Pons (tissue), 1 donor: ENCODE measurements at regions not wholly inside any gene's neighbourhood (a gene's known extent, or its start where the extent isn't known, plus 50 kb on each side); places are given as distances from the start of the nearest gene placed in this dataset.
"Not testable (repeated sequence)": the region's sequence is repeated elsewhere in the genome, so short reads cannot be mapped to it uniquely, and the experiment has no call there.

ENCODE experiments used
- DNase-seq: peaks from one replicate; pipeline ENCODE4 v3.0.0-alpha.2; 2016; ENCODE audit warnings: low spot score

- no peak for DNase-seq
These were observed 131.0 kb upstream of the DAB2 start for GRCh38 chr5:39555788-39556187.

GRCh38 chr5:39547553-39548154 is 122.9 kb upstream of the DAB2 start:
- DNase-seq = peak; percentile 80

- no peak for DNase-seq
These were observed 120.2 kb upstream of the DAB2 start for GRCh38 chr5:39544941-39545340.

DNA sequence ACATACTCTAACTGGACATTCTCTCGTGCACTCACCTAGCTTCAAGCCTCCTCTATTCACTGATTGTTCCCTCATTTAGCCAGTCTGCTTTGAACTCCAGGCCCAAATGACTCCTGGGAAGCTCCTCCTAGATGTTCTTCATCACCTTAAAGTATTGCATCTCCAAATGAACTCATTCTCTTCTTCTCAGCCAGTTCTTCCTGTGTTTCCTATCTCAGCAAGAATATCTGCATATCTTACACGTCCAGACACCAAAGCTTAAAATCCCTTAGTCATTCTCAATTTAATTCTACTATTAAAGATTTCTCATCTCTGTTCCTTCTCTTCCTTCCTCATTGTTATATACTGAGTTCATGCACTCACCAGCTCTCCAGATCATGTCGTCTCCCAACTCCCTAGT is 118.6 kb upstream of the DAB2 start:
- DNase-seq = no peak

DNA sequence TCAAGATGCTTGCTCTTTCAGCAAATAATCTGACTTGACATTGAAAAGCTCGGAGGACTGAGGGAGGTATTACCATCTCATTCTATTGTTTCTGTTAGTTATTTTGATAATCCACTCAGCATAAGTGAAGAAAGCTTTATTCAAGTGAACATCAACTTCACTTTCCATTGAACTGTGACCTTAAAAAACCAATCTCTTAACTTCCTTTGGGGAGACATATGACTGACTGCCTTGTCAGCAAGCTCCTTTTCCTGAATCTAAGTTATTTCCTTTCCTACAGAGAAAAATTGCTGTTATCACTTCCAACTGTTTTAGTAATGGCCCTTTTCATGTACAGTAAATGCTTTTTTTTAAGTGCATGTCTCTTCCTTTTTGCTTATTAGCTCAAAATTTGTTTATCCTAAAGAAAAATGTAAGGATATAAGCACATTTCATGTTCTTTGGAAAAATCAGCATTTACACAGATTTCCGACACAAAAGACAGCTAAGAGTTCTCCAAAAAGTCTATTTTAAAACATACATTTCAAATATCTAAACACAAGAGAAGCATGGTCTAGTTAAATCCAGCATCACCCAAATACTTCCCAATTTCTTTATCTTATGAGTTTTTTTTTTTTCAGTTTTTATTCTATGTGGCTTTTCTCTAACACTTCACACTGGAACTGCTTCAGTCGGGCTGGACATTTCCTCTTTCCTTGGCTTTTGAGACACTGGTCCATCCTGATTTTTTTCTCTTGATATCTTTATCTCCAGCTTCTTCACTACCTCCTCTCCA is 117.9 kb upstream of the DAB2 start:
- DNase-seq = no peak

GRCh38 chr5:39541920-39542319 is 117.1 kb upstream of the DAB2 start:
- DNase-seq = no peak

GRCh38 chr5:39539470-39539869 is 114.7 kb upstream of the DAB2 start:
- DNase-seq = no peak

DNA sequence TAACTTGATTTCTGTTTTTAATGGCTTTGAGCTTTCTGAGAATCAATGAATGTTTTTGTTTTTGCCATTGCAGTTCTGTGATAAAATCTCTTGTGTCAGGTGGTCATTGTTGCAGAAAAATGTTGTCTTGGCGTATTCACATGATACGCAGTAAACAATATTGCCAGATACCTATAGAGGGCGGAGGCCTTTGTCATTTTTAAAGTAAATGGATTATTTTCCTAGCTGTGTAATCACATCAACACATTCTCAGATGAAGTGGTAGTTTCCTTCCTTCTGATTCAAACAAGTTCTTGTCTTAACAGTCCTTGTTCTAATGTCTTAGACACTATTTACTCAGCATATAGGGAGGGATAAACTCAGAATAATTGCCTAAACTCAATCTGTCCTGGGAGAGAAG is 109.9 kb upstream of the DAB2 start:
- no peak for DNase-seq

DNA sequence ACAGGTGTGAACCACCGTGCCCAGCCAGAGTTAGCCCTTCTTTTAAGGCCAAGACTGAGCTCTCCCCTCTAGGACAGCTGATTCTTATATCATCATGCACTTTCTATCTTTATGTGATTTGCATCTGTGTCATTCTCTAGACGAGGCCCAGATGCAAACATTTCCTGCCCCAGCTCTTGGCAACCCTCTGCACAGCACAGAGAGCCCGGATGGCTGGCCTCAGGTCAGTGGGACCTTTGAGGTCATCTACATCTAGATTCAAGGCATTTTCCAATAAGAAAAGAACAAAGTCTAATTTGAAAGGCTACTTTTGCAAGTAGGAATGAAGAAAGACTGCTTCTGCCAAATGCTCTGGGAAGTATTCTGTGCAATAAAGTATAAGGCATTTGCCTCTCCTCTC is 109.0 kb upstream of the DAB2 start:
- DNase-seq = no peak

- no peak for DNase-seq
These were observed 107.7 kb upstream of the DAB2 start for GRCh38 chr5:39532511-39532910.

DNA sequence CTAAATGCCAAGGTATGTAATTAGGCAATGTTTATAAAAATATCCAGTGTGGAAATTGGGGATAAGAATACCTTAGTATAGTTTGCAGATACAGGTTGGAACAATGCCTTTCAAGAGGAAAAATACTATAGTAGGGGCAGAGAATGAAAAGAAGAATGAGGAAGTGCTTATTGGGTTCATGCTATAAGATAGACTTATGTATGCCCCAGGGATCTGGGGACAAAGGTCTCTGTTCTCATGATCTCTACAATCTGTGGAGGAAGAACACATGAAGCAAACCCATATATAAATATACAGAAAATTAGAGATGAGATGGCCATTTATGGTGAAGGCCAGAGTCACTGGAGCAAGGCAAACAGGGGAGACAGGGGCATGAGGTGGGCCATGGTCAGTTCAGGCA is 106.5 kb upstream of the DAB2 start:
- DNase-seq = no peak

- DNase-seq = peak; percentile 57
These were observed 102.2 kb upstream of the DAB2 start for GRCh38 chr5:39526914-39527477.

DNA sequence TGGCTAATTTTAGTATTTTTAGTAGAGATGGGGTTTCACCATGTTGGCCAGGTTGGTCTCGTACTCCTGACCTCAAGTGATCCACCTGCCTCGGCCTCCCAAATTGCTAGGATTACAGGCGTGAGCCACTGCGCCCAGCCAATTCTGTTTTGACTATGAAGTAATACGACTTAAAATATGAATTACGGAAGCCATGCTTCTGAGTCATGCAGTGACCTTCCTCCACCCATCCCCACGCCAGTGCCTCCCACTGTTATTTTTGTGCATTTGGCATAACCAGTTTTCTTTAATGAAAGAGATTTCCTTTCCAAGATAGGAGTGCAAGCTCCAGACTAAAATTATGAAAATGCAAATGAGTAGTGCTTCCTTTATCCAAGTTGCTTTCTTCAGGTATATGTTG is 101.0 kb upstream of the DAB2 start:
- DNase-seq = not testable (repeated sequence)

- DNase-seq = no peak
These were observed 100.5 kb upstream of the DAB2 start for GRCh38 chr5:39525271-39525670.

- DNase-seq = no peak
These were observed 99.0 kb upstream of the DAB2 start for GRCh38 chr5:39523821-39524220.

DNA sequence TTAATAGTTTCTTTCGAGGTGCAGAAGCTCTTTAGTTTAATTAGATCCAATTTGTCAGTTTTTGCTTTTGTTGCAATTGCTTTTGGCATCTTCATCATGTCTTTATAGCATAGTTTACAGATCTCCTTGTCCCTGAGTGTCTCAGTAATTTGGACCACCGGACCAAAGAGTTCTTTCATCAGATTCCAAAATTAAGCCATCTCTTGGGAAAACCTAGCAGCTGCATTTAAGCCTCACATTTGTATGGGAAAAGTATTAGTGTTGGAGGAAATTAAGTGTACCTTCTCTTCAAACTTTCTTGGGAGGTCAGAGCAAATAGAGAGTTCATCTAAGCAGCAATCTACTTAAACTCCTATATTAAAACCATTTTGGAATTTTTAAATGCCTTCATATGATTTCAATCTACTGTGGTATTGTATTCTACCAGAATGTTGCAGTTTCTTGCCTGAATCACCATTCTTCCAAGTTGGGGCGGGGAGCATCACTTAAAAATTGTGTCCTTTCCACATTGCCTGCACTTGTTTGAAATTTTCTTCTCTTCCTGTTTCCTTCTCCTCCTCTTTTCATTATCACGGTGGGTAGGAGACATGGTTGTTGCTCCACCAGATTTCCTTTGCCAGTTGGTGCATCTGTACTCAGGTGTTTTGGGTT is 97.3 kb upstream of the DAB2 start:
- DNase-seq = no peak

GRCh38 chr5:39521098-39521860 is 96.5 kb upstream of the DAB2 start:
- DNase-seq = no peak

GRCh38 chr5:39520232-39520572 is 95.4 kb upstream of the DAB2 start:
- peak; percentile 15 for DNase-seq

DNA sequence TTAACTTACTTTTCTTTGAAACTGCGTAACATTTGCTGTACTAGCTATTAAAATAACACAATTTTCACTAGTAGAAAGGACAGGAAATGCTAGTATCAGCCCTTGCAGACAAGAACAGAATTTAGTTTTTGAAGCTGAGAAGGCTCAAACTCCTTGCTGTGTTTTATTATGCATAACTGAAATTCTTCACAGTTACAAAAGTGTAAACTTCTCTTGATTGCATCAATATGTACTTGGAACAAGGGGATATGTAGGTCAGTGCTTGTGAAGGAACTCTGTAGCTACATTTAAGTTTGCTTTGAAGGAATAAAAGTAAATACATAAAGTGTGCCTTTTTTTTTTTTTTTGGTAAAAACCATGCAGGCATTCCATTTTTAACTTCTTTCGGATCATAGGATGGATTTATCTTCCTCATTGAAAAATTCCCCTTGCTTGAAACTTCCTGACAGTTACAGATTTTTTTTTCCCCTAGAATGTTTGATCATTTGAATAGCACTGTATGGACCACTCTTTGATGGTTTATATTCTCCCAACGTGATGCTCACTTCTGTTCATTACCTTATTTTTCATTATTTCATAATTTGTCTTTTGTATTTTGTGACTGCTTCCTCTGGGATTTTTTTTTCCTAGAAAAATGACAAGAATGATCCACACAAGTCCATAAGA is 94.9 kb upstream of the DAB2 start:
- no peak for DNase-seq

- no peak for DNase-seq
These were observed 94.3 kb upstream of the DAB2 start for GRCh38 chr5:39519079-39519478.

DNA sequence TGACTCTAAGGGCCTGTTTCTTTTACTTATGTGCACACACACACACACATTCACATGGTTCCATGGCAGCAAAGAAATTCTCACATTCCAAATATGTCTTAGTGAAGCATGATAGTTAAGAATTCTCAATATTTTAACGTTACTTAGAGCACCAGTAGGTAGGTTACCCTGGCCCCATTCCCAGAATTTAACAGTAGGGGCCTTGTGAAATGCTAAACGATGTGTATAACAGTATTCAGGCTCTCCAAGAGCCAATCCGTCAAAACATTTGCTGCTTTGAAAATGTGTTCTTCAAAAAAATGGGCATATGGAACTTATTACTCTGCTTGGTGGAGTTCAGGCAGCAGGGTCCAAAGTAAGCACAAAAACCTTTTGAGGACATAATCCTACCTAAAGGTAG is 93.7 kb upstream of the DAB2 start:
- DNase-seq = peak; percentile 28

DNA sequence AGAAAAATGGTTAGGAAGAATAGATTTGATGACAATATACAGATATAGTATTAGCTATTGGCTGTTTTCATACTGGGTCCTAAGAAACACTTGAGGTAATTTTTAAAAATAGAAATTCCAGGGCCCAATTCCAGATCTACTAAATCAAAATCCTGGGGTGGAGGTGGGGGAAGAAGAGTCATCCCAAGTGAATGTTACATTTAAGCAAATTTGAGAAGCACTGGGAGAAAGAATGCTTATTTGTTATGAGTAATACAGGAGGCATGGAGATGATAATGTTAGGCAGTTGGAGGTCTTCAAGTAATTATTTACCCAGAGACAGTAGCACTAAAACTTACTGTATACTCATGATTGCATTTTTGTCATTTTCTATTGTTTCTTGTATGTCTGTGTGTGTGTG is 93.0 kb upstream of the DAB2 start:
- DNase-seq = no peak
